Mesothelial cell of epicardium (in vitro differentiated cells): ENCODE measurements at regions not wholly inside any gene's neighbourhood (a gene's known extent, or its start where the extent isn't known, plus 50 kb on each side); places are given as distances from the start of the nearest gene placed in this dataset.
A peak's percentile ranks its signal among the peaks of the same experiment; 100 is the strongest.

Experiments used
- DNase-seq, 2 experiments: peaks; one replicate each; pipeline ENCODE4 v3.0.0; 2021; ENCODE audit warnings: low spot score in 2 of 2; ENCODE audit not compliant: unreplicated experiment in 2 of 2
- H3K27ac Mint-ChIP-seq: 2 replicates; pipeline ENCODE4 v1.8.0; 2021; ENCODE audit warnings: mixed read lengths
- H3K27me3 Mint-ChIP-seq: 2 replicates; pipeline ENCODE4 v1.8.0; 2021; ENCODE audit warnings: low read depth, mixed read lengths
- H3K36me3 Mint-ChIP-seq: 2 replicates; pipeline ENCODE4 v1.8.0; 2021; ENCODE audit warnings: mixed read lengths
- H3K4me1 Mint-ChIP-seq: 2 replicates; pipeline ENCODE4 v1.8.0; 2021; ENCODE audit warnings: mixed read lengths
- H3K4me3 Mint-ChIP-seq: 2 replicates; pipeline ENCODE4 v1.8.0; 2021; ENCODE audit warnings: mild to moderate bottlenecking, moderate library complexity, mixed read lengths
- H3K9me3 Mint-ChIP-seq: 2 replicates; pipeline ENCODE4 v1.8.0; 2021; ENCODE audit warnings: mixed read lengths
- CTCF ChIP-seq: fragments of 200-600 bp; sonication (generic); IDR thresholded peaks from one replicate; pipeline ENCODE4 v1.5.0; 2021; ENCODE audit warnings: antibody characterized with exemption; ENCODE audit not compliant: unreplicated experiment

GRCh38 chr9:117775591-117775990 lies 71.4 kb downstream of the TLR4 start:
- TF ChIP-seq CTCF: no peak
- H3K4me1 Mint-ChIP-seq: no peaks in the 10 kb centered on the region
- no peak overlapping the region for H3K4me3 Mint-ChIP-seq
- no peaks in the 10 kb centered on the region for H3K36me3 Mint-ChIP-seq
- no peak overlapping the region for H3K27ac Mint-ChIP-seq
- DNase-seq: no peak
- no peaks in the 10 kb centered on the region for H3K9me3 Mint-ChIP-seq
- peaks cover 35% of the 10 kb centered on the region for H3K27me3 Mint-ChIP-seq

GRCh38 chr9:117777823-117778222 lies 73.6 kb downstream of the TLR4 start:
- H3K4me1 Mint-ChIP-seq: no peaks in the 10 kb centered on the region
- no peak overlapping the region for H3K27ac Mint-ChIP-seq
- no peaks in the 10 kb centered on the region for H3K9me3 Mint-ChIP-seq
- TF ChIP-seq CTCF: no peak
- DNase-seq: no peak
- H3K27me3 Mint-ChIP-seq: peaks cover 30% of the 10 kb centered on the region
- no peaks in the 10 kb centered on the region for H3K36me3 Mint-ChIP-seq
- no peak overlapping the region for H3K4me3 Mint-ChIP-seq

GRCh38 chr9:117779760-117780159 lies 75.6 kb downstream of the TLR4 start:
- peaks cover 23% of the 10 kb centered on the region for H3K27me3 Mint-ChIP-seq
- no peak overlapping the region for H3K4me3 Mint-ChIP-seq
- TF ChIP-seq CTCF: no peak
- no peak for DNase-seq
- no peaks in the 10 kb centered on the region for H3K36me3 Mint-ChIP-seq
- no peaks in the 10 kb centered on the region for H3K4me1 Mint-ChIP-seq
- no peak overlapping the region for H3K27ac Mint-ChIP-seq
- H3K9me3 Mint-ChIP-seq: no peaks in the 10 kb centered on the region

- Mint-ChIP-seq H3K27me3 (peaks cover 10% of the 10 kb centered on the region), H3K27ac (no peak overlapping the region), H3K4me3 (no peak overlapping the region), H3K36me3 (no peaks in the 10 kb centered on the region), H3K4me1 (peaks cover 2% of the 10 kb centered on the region), H3K9me3 (no peaks in the 10 kb centered on the region)
- DNase-seq: peak; percentile 39 to 75
- TF ChIP-seq CTCF: peak; percentile 35
Measured at GRCh38 chr9:117782931-117783788, 79.0 kb downstream of the TLR4 start.

- no peak for TF ChIP-seq CTCF
- no peak for DNase-seq
- Mint-ChIP-seq H3K27ac (no peak overlapping the region), H3K4me1 (peaks cover 2% of the 10 kb centered on the region), H3K4me3 (no peak overlapping the region), H3K9me3 (no peaks in the 10 kb centered on the region), H3K27me3 (peaks cover 6% of the 10 kb centered on the region), H3K36me3 (no peaks in the 10 kb centered on the region)
Measured at GRCh38 chr9:117783828-117784227, 79.6 kb downstream of the TLR4 start.
